WTC11 (cell line): ENCODE measurements at regions not wholly inside any gene's neighbourhood (a gene's known extent, or its start where the extent isn't known, plus 50 kb on each side); places are given as distances from the start of the nearest gene placed in this dataset.

Source experiments
- ATAC-seq: fragments of 200-7000 bp; cut with Tn5 transposase; 2 replicates; pipeline ENCODE4 v1.10.0; 2021; ENCODE audit warnings: mild to moderate bottlenecking, moderate library complexity
- CTCF ChIA-PET: fragments of 300-600 bp; sonication (Branson Sonifier 250); formaldehyde crosslinking; loops from one replicate; lab custom pipeline; 2021; ENCODE audit warnings: antibody characterized with exemption; lab: Charles Lee
- POLR2A ChIA-PET: fragments of 350-600 bp; sonication (Branson Sonifier 250); formaldehyde crosslinking; loops from one replicate; lab custom pipeline; 2021; ENCODE audit warnings: antibody characterized with exemption; lab: Charles Lee
- DNase-seq: peaks from one replicate; pipeline ENCODE4 v3.0.0; 2021; ENCODE audit warnings: low spot score
- H3K27ac Mint-ChIP-seq: 2 replicates; pipeline ENCODE4 v1.8.0; 2021; ENCODE audit warnings: mixed read lengths
- H3K27me3 Mint-ChIP-seq: 2 replicates; pipeline ENCODE4 v1.8.0; 2021; ENCODE audit warnings: low read depth, mild to moderate bottlenecking, moderate library complexity, mixed read lengths
- H3K36me3 Mint-ChIP-seq: 2 replicates; pipeline ENCODE4 v1.8.0; 2021; ENCODE audit warnings: mixed read lengths
- H3K4me1 Mint-ChIP-seq: 2 replicates; pipeline ENCODE4 v1.8.0; 2022; ENCODE audit warnings: mixed read lengths
- H3K4me3 Mint-ChIP-seq: 2 replicates; pipeline ENCODE4 v1.8.0; 2021; ENCODE audit warnings: mild to moderate bottlenecking, moderate library complexity, mixed read lengths
- H3K9me3 Mint-ChIP-seq: 2 replicates; pipeline ENCODE4 v1.8.0; 2021; ENCODE audit warnings: mixed read lengths
- ATF1 ChIP-seq: sonication (generic); formaldehyde crosslinking; IDR thresholded peaks from 2 replicates; pipeline ENCODE4 v1.8.1; 2023; ENCODE audit warnings: mild to moderate bottlenecking, moderate library complexity, missing genetic modification reagents
- ATF6 ChIP-seq: sonication (generic); formaldehyde crosslinking; IDR thresholded peaks from 2 replicates; pipeline ENCODE4 v1.8.1; 2023; ENCODE audit warnings: mild to moderate bottlenecking, missing genetic modification reagents
- CREM ChIP-seq: sonication (generic); formaldehyde crosslinking; IDR thresholded peaks from 2 replicates; pipeline ENCODE4 v1.8.1; 2022; ENCODE audit warnings: mild to moderate bottlenecking, missing genetic modification reagents, moderate library complexity
- E2F4 ChIP-seq: sonication (generic); formaldehyde crosslinking; IDR thresholded peaks from 2 replicates; pipeline ENCODE4 v1.8.1; 2022; ENCODE audit warnings: low read depth, mild to moderate bottlenecking, moderate library complexity, missing genetic modification reagents, borderline replicate concordance
- FOXJ3 ChIP-seq: sonication (generic); formaldehyde crosslinking; IDR thresholded peaks from 2 replicates; pipeline ENCODE4 v1.9.0; 2021; ENCODE audit warnings: missing genetic modification reagents, mild to moderate bottlenecking, borderline replicate concordance
- FOXK1 ChIP-seq: sonication (generic); formaldehyde crosslinking; IDR thresholded peaks from 2 replicates; pipeline ENCODE4 v1.8.0; 2022; ENCODE audit warnings: mild to moderate bottlenecking, moderate library complexity, missing genetic modification reagents
- FOXP1 ChIP-seq: sonication (generic); formaldehyde crosslinking; IDR thresholded peaks from 2 replicates; pipeline ENCODE4 v1.8.0; 2022; ENCODE audit warnings: missing genetic modification reagents, mild to moderate bottlenecking, moderate library complexity, borderline replicate concordance
- IRF1 ChIP-seq: sonication (generic); formaldehyde crosslinking; IDR thresholded peaks from 2 replicates; pipeline ENCODE4 v1.8.0; 2023; ENCODE audit warnings: missing genetic modification reagents
- IRF2 ChIP-seq: sonication (generic); formaldehyde crosslinking; IDR thresholded peaks from 2 replicates; pipeline ENCODE4 v1.8.0; 2022; ENCODE audit warnings: low read depth, missing genetic modification reagents, borderline replicate concordance
- NR2C2 ChIP-seq: sonication (generic); formaldehyde crosslinking; IDR thresholded peaks from 2 replicates; pipeline ENCODE4 v1.8.0; 2022; ENCODE audit warnings: mild to moderate bottlenecking, missing genetic modification reagents
- RELA ChIP-seq: sonication (generic); formaldehyde crosslinking; IDR thresholded peaks from 2 replicates; pipeline ENCODE4 v1.8.1; 2022; ENCODE audit warnings: missing genetic modification reagents, mild to moderate bottlenecking, borderline replicate concordance
- SOX15 ChIP-seq: fragments of 250-450 bp; sonication (Bioruptor Pico); IDR thresholded peaks from 2 replicates; pipeline ENCODE4 v1.9.0; 2021; ENCODE audit warnings: mild to moderate bottlenecking
- USF2 ChIP-seq: sonication (generic); formaldehyde crosslinking; IDR thresholded peaks from 2 replicates; pipeline ENCODE4 v1.8.1; 2023; ENCODE audit warnings: mild to moderate bottlenecking, missing genetic modification reagents, moderate library complexity
- ZNF138 ChIP-seq: sonication (generic); formaldehyde crosslinking; conservative IDR thresholded peaks from 2 replicates; pipeline ENCODE4 v1.8.1; 2022; ENCODE audit warnings: mild to moderate bottlenecking, moderate library complexity, missing genetic modification reagents
- ZNF232 ChIP-seq: sonication (generic); formaldehyde crosslinking; IDR thresholded peaks from 2 replicates; pipeline ENCODE4 v1.8.0; 2022; ENCODE audit warnings: mild to moderate bottlenecking, missing genetic modification reagents
- TF ChIP-seq, protein P1 (sequence below): sonication (generic); formaldehyde crosslinking; IDR thresholded peaks from 2 replicates; pipeline ENCODE4 v1.8.0; 2022; ENCODE audit warnings: mild to moderate bottlenecking, missing genetic modification reagents
- TF ChIP-seq, protein P2 (sequence below): sonication (generic); formaldehyde crosslinking; IDR thresholded peaks from 2 replicates; pipeline ENCODE4 v1.8.0; 2023; ENCODE audit warnings: missing genetic modification reagents, mild to moderate bottlenecking, borderline replicate concordance

GRCh38 chr10:121158988-121159579 lies 307.9 kb downstream of the WDR11 start:
- no peaks in the 10 kb centered on the region for H3K4me1 Mint-ChIP-seq
- H3K9me3 Mint-ChIP-seq = peaks cover 6% of the 10 kb centered on the region
- ChIA-PET CTCF (interaction anchor here (0.9 kb wide), 1 partner anchor 210 kb away, joined by 3 read pairs; no protein-coding TSS in a partner anchor), POLR2A (no interaction called here)
- no peaks in the 10 kb centered on the region for H3K36me3 Mint-ChIP-seq
- ATAC-seq (no peak), DNase-seq (no peak)
- no peak for TF ChIP-seq FOXK1 (CRISPR knock-in tag)
- no peak for TF ChIP-seq IRF1 (CRISPR knock-in tag)
- no peak for TF ChIP-seq IRF2
- no peak for TF ChIP-seq RELA (CRISPR knock-in tag)
- no peak for TF ChIP-seq ATF6 (CRISPR knock-in tag)
- no peak for TF ChIP-seq FOXP1 (CRISPR knock-in tag)
- no peak for TF ChIP-seq NR2C2
- no peak for TF ChIP-seq ZNF232 (CRISPR knock-in tag)
- TF ChIP-seq ZNF138 = no peak
- TF ChIP-seq ATF1 (CRISPR knock-in tag) = no peak
- no peak for TF ChIP-seq USF2
- no peak for TF ChIP-seq E2F4 (CRISPR knock-in tag)
- no peak for TF ChIP-seq FOXJ3 (CRISPR knock-in tag)
- TF ChIP-seq, protein P1, sequence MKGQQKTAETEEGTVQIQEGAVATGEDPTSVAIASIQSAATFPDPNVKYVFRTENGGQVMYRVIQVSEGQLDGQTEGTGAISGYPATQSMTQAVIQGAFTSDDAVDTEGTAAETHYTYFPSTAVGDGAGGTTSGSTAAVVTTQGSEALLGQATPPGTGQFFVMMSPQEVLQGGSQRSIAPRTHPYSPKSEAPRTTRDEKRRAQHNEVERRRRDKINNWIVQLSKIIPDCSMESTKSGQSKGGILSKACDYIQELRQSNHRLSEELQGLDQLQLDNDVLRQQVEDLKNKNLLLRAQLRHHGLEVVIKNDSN (CRISPR knock-in tag) = no peak
- TF ChIP-seq CREM = no peak
- no peak for TF ChIP-seq SOX15
- TF ChIP-seq, protein P2, sequence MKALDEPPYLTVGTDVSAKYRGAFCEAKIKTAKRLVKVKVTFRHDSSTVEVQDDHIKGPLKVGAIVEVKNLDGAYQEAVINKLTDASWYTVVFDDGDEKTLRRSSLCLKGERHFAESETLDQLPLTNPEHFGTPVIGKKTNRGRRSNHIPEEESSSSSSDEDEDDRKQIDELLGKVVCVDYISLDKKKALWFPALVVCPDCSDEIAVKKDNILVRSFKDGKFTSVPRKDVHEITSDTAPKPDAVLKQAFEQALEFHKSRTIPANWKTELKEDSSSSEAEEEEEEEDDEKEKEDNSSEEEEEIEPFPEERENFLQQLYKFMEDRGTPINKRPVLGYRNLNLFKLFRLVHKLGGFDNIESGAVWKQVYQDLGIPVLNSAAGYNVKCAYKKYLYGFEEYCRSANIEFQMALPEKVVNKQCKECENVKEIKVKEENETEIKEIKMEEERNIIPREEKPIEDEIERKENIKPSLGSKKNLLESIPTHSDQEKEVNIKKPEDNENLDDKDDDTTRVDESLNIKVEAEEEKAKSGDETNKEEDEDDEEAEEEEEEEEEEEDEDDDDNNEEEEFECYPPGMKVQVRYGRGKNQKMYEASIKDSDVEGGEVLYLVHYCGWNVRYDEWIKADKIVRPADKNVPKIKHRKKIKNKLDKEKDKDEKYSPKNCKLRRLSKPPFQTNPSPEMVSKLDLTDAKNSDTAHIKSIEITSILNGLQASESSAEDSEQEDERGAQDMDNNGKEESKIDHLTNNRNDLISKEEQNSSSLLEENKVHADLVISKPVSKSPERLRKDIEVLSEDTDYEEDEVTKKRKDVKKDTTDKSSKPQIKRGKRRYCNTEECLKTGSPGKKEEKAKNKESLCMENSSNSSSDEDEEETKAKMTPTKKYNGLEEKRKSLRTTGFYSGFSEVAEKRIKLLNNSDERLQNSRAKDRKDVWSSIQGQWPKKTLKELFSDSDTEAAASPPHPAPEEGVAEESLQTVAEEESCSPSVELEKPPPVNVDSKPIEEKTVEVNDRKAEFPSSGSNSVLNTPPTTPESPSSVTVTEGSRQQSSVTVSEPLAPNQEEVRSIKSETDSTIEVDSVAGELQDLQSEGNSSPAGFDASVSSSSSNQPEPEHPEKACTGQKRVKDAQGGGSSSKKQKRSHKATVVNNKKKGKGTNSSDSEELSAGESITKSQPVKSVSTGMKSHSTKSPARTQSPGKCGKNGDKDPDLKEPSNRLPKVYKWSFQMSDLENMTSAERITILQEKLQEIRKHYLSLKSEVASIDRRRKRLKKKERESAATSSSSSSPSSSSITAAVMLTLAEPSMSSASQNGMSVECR (CRISPR knock-in tag) = no peak
- no peak overlapping the region for H3K27ac Mint-ChIP-seq
- H3K4me3 Mint-ChIP-seq = no peak overlapping the region
- H3K27me3 Mint-ChIP-seq = no peaks in the 10 kb centered on the region
